ENCODE measurements at regions not wholly inside any gene's neighbourhood (a gene's known extent, or its start where the extent isn't known, plus 50 kb on each side); places are given as distances from the start of the nearest gene placed in this dataset.
"Not testable (repeated sequence)": the region's sequence is repeated elsewhere in the genome, so short reads cannot be mapped to it uniquely, and the experiment has no call there.

DNA sequence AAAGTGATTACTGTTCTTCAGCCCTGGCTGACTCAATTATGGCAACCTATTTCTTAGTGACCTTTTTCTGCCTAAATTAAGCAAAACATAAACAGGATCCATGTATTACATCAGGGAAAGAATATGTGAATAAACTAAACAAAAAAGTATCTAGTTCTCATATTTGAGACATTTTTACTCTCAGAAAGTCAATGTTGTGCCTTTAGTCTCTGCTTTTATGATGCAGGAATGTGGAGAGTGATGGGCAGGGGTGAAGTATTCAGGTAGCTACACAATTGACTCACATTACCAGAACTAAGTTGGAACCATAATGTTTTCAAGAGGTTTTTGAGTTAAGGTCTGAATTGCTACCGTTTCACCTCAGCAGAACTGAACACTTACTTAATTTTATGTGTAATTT is 462.7 kb upstream of the CXADR start:
- DNase-seq (ENCODE audit: low read depth) = no peak

DNA sequence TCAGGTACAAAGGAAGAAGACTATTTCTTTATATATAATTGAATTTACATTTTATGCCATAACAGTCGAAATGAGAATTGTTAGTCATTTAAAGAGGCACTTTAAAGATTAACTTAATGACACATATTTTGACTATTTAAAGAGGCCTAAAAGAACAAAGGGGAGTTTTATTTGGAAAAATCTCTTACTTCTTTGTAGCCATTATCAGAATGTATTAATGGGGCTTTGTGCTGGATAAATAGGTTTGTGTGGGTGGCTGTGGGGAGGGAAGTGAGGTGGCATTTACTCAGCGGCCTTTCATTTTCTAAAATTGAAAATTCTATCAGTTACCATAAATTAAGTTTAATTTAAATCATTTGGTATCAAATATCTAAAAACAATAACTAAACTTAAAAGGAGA is 462.2 kb upstream of the CXADR start:
- DNase-seq (ENCODE audit: low read depth) = no peak

DNA sequence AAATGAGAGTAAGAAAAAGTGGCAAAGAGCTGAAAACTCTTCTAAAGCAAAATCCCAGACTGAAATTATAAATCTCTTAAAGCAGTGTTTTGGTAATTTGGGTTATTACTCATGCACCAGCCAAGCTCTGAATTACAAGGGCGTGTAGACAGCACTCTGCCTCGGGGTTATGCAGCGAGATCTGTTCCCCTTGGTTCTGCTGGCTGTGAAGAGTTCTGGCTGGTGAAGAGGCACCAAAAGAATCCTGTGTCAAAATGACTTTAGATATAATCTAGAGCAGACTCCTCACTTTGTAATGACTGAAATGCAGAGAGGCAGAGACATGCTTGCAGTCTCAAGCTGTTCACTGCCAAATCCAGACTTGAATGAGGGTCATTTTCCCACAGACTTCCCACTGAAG is 461.8 kb upstream of the CXADR start:
- no peak for DNase-seq (ENCODE audit: low read depth)

DNA sequence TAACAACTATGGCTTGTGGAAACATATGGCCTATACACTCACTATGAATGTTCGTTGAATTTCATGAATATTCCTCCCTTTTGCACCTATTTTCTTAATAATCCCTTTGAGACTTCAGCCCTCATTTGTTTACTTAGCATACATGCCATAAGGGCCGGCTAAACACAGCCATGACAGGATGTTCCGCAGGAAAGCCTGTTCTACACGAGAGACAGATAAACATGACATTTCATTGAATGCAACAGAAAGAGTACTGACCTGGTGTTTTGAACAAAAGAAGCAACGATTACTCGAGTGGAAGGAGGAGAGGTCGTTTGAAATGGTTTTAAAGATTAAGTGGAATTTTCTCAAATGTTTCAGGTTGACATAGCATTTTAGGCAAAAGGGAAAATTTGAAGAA is 459.5 kb upstream of the CXADR start:
- no peak for DNase-seq (ENCODE audit: low read depth)

DNA sequence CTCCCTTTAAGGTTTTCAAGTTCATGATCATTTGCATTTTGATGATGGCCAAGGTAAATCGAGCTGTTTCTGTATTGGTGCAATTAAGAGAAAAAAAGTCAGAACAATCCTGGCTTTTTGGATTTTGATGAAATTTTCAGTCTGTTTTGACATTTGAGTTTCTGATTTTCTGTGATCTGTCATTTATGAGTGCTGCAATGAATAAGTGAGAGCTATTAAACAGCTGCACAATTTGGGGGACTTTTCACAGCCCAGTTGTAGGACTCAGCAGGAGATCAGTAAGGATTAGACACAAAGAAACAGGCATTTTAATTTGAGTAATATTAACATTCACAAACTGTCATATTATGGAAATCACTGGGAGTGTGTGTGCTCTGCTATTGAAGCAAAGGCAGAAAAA is 452.9 kb upstream of the CXADR start:
- no peak for DNase-seq (ENCODE audit: low read depth)

DNA sequence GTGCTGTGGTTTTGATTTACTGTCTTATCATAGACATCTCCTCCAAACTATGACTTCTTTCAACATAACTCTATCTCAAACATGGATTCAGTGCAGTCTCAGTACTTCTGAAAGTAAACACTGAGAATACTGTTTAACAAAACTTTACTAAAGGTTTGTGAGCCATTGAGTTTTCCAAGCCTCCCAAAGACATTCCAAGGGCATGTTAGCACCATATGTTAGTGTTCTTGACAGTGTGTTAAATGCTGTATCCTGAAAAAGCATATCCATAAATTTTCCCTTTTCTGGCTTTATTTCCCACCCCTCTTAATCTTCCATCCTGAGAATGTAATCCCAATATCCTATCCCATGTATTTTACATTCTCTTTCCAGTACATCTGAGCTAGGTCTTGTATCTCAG is 446.8 kb upstream of the CXADR start:
- DNase-seq (ENCODE audit: low read depth) = no peak

DNA sequence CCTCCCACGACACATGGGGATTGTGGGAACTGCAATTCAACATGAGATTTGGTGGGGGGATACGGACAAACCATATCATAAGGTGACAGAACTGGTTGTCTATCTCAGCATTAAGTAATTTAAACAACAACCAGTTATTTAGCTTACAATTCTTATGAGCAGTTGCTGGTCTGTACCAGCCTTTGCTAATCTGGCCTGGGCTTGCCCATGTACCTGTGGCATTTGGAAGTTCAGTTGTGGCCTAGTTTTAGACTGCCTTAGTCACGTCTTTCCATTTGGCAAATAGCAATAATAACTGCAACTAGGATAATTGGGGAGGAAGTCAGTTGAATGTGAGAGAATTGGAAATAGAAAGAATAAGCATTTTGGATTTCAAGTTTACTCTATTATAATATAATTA is 441.8 kb upstream of the CXADR start:
- no peak for DNase-seq (ENCODE audit: low read depth)

DNA sequence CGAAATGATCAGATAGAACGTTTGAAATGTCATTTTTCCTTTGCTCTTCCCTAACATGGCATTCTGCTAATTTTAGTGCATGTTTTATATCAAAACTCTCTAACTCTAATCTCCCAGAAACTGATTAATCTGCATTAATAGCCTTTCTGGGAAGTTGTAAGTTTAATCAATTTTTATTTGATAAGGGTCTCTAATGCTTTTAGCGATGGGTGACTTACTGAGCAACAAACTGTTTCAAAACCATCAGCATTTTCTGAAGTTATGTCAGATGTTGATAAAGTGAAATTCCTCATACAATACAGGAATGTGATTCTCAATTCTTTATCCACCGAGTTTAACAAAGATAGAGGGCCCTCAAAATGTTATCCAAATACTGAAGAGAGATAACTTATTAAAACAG is 431.6 kb upstream of the CXADR start:
- DNase-seq (ENCODE audit: low read depth) = no peak

DNA sequence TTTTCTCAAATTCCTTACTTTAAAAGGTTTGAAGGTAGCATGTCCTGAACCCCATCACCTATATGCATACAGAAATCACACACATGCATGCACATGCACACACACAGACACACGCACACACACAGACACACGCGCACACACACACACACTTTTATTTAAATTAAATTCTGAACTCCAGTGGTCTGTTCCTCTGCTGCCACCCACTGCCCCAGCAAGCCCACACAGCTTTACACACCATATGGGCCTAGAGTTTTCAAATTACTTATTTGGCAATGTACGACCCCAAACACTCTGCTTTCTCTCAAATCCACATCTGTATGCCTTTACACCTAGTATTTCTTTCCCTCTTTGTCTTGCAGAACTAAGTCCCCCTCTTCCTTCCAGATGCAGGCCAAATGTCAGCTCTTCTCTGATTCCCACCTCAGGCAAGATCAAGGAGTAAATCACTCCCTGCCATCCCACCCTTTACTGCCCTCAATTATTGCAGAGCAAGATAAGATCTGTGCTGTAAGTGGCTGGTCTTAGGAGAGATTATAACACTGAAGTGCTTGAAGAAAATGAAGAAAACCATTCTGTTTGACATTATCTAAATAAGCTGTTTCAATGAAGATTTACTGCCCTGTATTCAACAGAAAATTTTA is 429.9 kb upstream of the CXADR start:
- DNase-seq (ENCODE audit: low read depth) = no peak

DNA sequence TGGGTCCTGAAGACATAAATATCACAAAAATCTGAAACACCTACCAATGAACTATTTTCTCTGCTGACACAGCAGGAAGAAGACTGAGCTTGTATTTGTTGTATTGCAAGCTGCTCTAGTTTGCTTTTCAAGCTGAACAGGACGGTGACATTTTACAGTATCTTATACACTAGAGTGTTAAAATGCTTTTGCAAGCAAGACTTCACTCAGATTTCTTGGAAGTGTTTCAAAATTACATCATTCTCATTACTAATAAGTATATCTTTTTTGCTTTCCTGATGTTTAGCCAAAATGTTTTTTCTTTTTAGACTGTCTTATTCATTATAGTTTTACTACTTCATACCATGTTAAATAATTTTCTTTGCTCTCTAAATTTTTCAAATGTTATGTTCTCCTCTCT is 427.1 kb upstream of the CXADR start:
- no peak for DNase-seq (ENCODE audit: low read depth)

DNA sequence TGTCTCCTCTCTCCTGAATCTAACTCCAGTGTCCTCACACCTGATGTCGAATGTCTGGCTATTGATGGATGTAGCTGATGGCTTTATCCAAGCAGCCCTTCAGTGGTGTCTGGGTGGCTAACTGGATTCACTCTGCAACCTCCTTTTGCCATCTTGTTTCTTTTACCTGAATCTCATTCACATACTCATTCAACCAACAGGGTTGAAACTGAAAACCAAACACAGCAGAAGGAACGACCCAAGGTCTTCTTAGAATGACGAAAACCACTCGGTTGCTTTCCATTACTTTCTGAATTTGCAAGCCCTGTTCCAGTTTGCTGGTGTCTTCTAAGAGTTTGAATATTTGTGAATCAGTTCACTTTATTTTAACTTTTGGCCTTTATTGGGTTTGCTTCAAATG is 424.3 kb upstream of the CXADR start:
- no peak for DNase-seq (ENCODE audit: low read depth)

DNA sequence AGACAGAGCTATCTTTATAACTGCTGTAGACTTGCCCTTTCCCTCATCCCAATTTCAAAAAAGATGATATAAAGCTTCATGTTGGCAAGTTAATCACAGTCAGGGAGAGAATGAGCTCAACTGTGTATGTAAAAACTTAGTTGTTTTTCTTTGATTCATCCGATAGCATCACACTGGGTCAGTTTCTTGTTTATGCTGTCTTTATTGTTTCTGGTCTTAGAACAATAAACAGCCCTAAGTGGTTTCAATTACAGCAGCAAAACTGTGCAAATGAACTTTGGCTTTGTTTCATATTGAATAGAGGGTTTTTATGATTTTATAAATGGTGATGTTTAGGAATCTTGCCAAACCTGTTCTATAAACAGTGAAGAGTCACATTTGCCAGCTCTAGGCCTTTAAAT is 423.8 kb upstream of the CXADR start:
- no peak for DNase-seq (ENCODE audit: low read depth)

DNA sequence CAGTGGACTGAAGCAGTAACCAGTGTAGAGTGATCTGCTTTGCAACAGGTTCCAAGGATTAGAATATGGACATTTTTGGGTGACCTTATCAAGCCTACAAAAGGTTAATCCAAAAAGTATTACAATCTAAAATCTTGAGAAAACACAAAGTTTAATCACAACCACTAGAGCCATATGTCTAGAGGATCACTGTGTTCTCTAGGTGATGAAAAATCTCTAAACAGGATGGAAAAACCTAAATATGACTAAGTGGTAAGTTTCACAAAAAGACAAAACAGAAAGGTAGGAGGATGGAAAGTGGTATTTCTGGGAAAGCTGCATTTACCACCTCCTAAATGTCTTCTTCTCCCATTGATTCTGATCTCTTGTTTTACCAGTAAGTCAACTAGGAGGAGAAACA is 411.1 kb upstream of the CXADR start:
- no peak for DNase-seq (ENCODE audit: low read depth)

DNA sequence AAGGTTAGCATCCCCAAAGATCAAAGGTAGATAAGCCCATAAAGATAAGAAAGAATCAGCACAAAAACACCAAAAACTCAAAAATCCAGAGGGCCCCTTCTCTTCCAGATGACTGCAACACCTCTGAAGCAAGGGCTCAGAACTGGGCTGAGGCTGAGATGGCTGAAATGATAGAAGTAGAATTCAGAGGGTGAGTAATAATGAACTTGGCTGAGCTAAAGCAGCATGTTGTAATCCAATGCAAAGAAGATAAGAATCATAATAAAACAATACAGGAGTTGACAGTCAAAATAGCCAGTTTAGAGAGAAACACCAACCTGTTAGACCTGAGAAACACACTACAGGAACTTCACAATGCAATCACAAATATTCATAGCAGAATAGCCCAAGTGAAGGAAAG is 406.9 kb upstream of the CXADR start:
- no peak for DNase-seq (ENCODE audit: low read depth)

DNA sequence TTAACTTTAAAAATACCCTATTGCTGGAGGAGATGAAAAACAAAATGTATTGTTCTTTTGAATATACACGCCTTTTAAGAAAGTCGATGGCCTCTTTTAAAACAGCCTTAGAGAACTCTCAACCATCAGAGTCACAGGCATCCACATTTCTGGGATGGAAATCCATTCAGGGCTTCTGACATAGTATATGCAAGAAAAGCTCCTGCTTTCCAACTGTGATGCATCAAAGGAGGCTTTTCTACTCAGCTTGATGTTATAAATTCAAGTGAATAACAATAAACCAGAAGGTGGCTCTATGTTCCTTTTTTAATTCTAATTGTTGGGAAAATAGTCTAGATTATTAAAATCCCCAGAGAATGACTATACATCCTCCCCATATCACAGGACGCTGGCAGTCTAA is 398.8 kb upstream of the CXADR start:
- DNase-seq (ENCODE audit: low read depth) = no peak

DNA sequence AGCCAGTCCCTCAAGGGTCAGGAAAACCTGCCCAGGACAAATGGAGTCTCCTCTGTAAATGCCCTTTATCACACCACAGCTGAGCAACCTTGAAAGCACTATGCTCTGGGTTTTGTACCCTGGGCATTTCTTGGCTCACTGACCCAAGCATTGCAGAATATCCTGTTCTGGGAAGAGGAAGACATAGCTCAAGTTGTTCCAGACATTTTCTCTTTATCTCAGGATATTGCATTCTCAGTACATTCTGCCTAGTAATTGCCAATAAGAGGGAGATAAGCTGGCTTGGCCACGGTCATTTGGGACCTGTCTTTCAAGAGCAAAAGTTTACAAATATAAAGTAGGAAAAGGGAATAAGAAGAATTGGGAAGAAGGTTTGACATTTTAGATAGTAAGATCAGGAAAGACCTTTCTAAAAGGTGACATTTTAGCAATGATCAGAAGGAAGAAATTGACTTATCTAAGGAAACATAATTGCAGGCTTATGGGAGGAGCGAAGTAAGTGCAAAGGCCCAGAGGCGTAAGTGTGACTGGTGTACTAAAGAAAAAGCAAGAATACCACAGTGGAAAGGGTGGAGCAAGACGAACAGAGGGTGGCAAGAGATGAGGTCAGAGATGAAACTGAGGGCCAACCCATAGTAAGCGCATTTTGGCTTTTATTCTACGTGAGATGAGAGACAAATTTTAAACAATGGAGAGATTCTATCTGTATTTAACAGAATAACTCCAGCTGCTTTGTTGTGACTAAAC is 394.0 kb upstream of the CXADR start:
- DNase-seq (ENCODE audit: low read depth) = no peak

DNA sequence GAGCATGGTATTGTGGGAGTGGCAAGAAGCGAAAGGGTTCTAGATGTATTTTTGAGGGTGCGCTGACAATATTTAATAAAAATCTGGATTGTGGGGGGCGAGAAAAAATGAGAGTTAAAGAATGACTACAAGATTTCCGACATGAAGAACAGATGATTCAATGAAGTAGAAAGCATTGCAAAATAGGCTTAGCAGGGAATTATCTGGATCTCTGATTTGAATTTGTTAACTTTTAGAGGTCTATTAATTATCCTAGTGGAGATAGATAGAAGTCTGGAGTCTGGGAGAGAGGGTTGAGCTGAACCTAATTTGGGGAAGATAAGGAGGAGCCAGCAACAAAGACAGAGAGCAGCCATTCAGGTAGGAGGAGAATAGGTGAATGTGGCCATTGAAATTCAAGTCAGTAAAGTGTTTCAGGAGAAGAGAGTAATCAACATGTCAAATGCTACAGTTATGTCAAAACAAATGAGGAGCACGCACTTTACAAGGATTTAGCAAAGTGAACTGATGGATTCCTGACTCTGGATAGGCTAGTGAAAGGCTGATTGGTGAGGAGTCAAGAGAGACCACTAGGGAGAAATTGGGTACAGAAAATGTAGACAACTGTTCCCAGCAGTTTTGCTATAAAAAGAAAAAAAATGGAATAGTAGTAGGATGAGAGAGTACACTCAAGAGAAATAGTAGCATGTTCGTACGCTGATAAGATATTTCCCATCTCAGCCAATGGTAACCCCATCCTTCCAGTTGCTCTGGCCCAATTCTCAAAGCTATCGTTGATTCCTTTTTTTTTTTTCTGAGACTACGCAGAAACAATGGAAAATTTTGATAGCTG is 393.2 kb upstream of the CXADR start:
- DNase-seq (ENCODE audit: low read depth) = no peak

DNA sequence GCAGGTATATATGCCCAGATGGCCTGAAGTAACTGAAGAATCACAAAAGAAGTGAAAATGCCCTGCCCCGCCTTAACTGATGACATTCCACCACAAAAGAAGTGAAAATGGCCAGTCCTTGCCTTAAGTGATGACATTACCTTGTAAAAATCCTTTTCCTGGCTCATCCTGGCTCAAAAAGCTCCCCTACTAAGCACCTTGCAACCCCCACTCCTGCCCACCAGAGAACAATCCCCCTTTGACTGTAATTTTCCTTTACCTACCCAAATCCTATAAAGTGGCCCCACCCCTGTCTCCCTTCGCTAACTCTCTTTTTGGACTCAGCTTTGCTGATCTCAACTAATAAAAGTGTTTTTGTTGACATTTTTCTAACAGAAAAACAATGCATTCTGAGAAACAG is 385.4 kb upstream of the CXADR start:
- not testable (repeated sequence) for DNase-seq (ENCODE audit: low read depth)

DNA sequence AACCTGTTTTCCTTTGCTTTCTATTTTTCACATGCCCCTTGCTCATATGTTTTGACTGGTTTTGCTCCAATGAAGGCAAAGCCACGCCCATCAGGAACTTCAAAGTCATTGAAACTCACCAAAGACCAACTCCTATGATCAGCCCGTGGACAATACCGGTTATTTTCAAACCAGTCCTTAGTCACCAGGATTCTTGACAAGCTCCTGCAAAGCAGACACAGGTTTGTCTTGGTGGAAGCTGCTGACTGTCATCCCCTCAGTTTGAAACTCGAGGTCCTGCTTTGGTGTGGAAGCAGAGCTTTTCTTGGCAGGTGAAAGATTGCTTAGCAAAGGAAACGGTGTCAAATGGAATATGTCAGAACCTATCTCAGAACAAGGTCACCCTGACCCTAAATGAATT is 384.7 kb upstream of the CXADR start:
- DNase-seq (ENCODE audit: low read depth) = no peak

DNA sequence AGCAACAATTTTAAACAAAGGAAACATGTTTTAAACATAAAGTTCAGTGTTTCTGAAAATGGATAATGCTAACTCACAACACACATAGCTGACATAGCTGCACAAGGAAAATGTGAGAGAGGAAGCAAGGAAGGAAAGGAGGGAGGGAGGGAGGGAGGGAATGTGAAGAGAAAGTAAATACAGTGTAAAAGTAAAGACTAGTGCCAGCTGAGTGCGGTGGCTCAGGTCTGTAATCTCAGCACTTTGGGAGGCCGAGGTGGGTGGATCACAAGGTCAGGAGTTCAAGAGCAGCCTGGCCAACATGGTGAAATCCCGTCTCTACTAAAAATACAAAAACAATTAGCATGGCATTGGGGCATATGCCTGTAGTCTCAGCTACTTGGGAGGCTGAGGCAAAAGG is 373.7 kb upstream of the CXADR start:
- not testable (repeated sequence) for DNase-seq (ENCODE audit: low read depth)

DNA sequence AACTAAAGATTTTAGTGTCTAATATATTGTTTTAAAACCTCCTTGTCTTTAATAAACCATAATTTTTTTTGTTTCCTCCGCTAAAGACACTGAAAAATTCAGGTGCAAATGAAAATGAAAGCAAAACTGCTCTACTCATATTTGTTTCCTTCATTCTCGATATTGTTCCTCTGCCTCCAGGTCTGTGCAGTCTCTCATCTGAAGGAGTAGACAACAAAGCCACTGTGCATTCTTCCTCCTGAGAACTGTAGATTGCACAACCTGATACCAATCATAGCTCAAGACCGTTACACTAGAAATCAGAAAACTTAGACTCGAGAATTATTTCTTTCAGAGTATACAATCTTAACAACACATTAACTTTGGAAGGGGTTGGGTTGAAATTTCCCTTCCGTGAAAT is 373.1 kb upstream of the CXADR start:
- no peak for DNase-seq (ENCODE audit: low read depth)

DNA sequence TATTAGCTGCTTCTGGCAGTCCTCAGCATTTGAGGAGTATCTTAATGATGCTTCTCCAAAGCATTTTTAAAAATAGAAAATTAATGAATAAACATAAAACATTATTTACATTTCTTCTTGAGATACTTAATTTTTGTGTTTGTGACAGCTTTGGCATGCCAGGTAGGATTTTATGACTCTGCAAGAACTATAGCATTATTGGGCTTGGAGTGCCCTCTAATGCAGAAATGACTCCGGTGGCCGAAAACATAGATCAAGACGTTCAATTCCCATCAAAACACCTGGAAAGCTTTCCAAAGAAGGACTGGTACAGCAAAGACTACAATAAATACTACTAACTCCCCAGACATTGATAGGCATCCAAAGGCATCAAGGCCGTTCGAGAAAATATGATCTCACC is 366.4 kb upstream of the CXADR start:
- DNase-seq (ENCODE audit: low read depth) = no peak

DNA sequence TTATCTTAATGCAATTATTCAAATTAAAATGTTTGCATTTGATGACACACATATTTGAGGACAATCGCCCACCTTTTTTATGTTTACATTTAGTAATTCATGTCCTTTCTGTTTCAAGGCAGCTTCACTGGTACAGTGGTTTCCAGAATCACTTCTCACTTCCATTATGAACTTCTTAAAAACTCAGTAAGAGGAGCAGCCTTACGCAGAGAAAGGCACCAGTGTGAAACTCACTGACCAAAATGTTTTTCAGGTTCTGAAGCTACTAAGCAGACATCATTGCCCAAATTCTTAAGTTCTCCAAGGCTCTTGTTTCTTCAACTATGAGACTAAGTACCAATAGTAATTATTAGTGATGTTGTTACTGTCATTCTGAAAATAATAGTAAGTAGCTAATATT is 353.1 kb upstream of the CXADR start:
- DNase-seq (ENCODE audit: low read depth) = no peak

Data from activated T-helper 9 cell treated with anti-CD3 and anti-CD28 coated beads, Interleukin-2, amount 50 U/mL, for 16 hours (primary cell).